DOHH2 (cell line): ENCODE measurements at regions not wholly inside any gene's neighbourhood (a gene's known extent, or its start where the extent isn't known, plus 50 kb on each side); places are given as distances from the start of the nearest gene placed in this dataset.

Experiments
- H3F3A ChIP-seq: fragments of 200-600 bp; sonication (generic), shearing (Covaris generic); 2 replicates; pipeline ENCODE4 v1.6.0; 2016; ENCODE audit warnings: antibody characterized with exemption, mild to moderate bottlenecking; ENCODE audit not compliant: control insufficient read depth, insufficient read depth
- H3K27ac ChIP-seq: fragments of 200-600 bp; sonication (generic); 2 replicates; pipeline ENCODE4 v1.5.1; 2014; ENCODE audit warnings: low read depth, mild to moderate bottlenecking, low read length, moderate library complexity
- H3K27me3 ChIP-seq: fragments of 200-600 bp; sonication (generic); 2 replicates; pipeline ENCODE4 v1.6.1; 2014; ENCODE audit warnings: mild to moderate bottlenecking, low read length, mixed read lengths; ENCODE audit not compliant: control insufficient read depth
- H3K36me3 ChIP-seq: fragments of 200-600 bp; sonication (generic); 2 replicates; pipeline ENCODE4 v1.6.1; 2014; ENCODE audit warnings: mild to moderate bottlenecking, low read length, moderate library complexity, mixed read lengths; ENCODE audit not compliant: control insufficient read depth
- H3K4me1 ChIP-seq: fragments of 200-600 bp; sonication (generic); 2 replicates; pipeline ENCODE4 v1.6.1; 2014; ENCODE audit warnings: mild to moderate bottlenecking, low read length, mixed read lengths; ENCODE audit not compliant: control insufficient read depth
- H3K4me2 ChIP-seq: fragments of 200-600 bp; sonication (generic); 2 replicates; pipeline ENCODE4 v1.6.0; 2014; ENCODE audit warnings: mild to moderate bottlenecking, low read length, moderate library complexity
- H3K4me3 ChIP-seq: fragments of 200-600 bp; sonication (generic); 2 replicates; pipeline ENCODE4 v1.5.1; 2014; ENCODE audit warnings: mild to moderate bottlenecking, low read length, mixed read lengths
- H3K79me2 ChIP-seq: fragments of 200-600 bp; sonication (generic); 2 replicates; pipeline ENCODE4 v1.6.1; 2014; ENCODE audit warnings: mild to moderate bottlenecking, low read length, mixed read lengths; ENCODE audit not compliant: control insufficient read depth
- H3K9me2 ChIP-seq: fragments of 200-600 bp; sonication (generic); replicated peaks from 2 replicates; pipeline ENCODE4 v1.6.1; 2014; ENCODE audit warnings: mild to moderate bottlenecking, low read length, mixed read lengths; ENCODE audit not compliant: control insufficient read depth
- H3K9me3 ChIP-seq: fragments of 200-600 bp; sonication (generic); 2 replicates; pipeline ENCODE4 v1.6.1; 2014; ENCODE audit warnings: antibody characterized with exemption, low read length, mixed read lengths; ENCODE audit not compliant: control insufficient read depth, insufficient read depth
- H4K20me1 ChIP-seq: fragments of 200-600 bp; sonication (generic); 2 replicates; pipeline ENCODE4 v1.6.0; 2014; ENCODE audit warnings: low read depth, mild to moderate bottlenecking, antibody characterized with exemption, low read length, moderate library complexity; ENCODE audit not compliant: control insufficient read depth, insufficient read depth
- CTCF ChIP-seq: fragments of 200-600 bp; sonication (generic); IDR thresholded peaks from one replicate; pipeline ENCODE4 v1.5.1; 2014; ENCODE audit warnings: antibody characterized with exemption, mild to moderate bottlenecking, low read depth, low read length; ENCODE audit not compliant: poor library complexity, severe bottlenecking
- EZH2phosphoT487 ChIP-seq: fragments of 200-600 bp; sonication (generic); IDR thresholded peaks from 2 replicates; pipeline ENCODE4 v1.6.1; 2017; ENCODE audit warnings: borderline replicate concordance, mild to moderate bottlenecking, antibody characterized with exemption, low read length, moderate library complexity, mixed read lengths

GRCh38 chr2:39999864-40000263 lies 220.8 kb upstream of the THUMPD2 start:
- Histone ChIP-seq H3K9me2 (no peaks in the 10 kb centered on the region), H3K36me3 (no peaks in the 10 kb centered on the region), H3K79me2 (no peaks in the 10 kb centered on the region), H4K20me1 (no peaks in the 10 kb centered on the region), H3K9me3 (no peaks in the 10 kb centered on the region), H3F3A (no peaks in the 10 kb centered on the region), H3K27me3 (no peaks in the 10 kb centered on the region), H3K4me1 (no peaks in the 10 kb centered on the region), H3K4me2 (no peak overlapping the region), H3K27ac (no peak overlapping the region), H3K4me3 (no peak overlapping the region)
- TF ChIP-seq EZH2phosphoT487 (no peak), CTCF (no peak)

- H3K36me3 ChIP-seq = no peaks in the 10 kb centered on the region
- no peaks in the 10 kb centered on the region for H3K27me3 ChIP-seq
- no peaks in the 10 kb centered on the region for H3K79me2 ChIP-seq
- TF ChIP-seq EZH2phosphoT487 = no peak
- TF ChIP-seq CTCF = no peak
- H3K4me1 ChIP-seq = no peaks in the 10 kb centered on the region
- no peaks in the 10 kb centered on the region for H4K20me1 ChIP-seq
- H3K4me2 ChIP-seq = no peak overlapping the region
- H3F3A ChIP-seq = no peaks in the 10 kb centered on the region
- no peaks in the 10 kb centered on the region for H3K9me2 ChIP-seq
- no peaks in the 10 kb centered on the region for H3K9me3 ChIP-seq
- no peak overlapping the region for H3K27ac ChIP-seq
- no peak overlapping the region for H3K4me3 ChIP-seq
These were observed 219.6 kb upstream of the THUMPD2 start for GRCh38 chr2:39998617-39999016.

- no peaks in the 10 kb centered on the region for H3K36me3 ChIP-seq
- TF ChIP-seq EZH2phosphoT487 (no peak), CTCF (no peak)
- no peaks in the 10 kb centered on the region for H3K9me3 ChIP-seq
- H3K27me3 ChIP-seq = no peaks in the 10 kb centered on the region
- no peak overlapping the region for H3K4me2 ChIP-seq
- no peaks in the 10 kb centered on the region for H3F3A ChIP-seq
- no peaks in the 10 kb centered on the region for H4K20me1 ChIP-seq
- H3K4me3 ChIP-seq = no peak overlapping the region
- no peaks in the 10 kb centered on the region for H3K79me2 ChIP-seq
- no peaks in the 10 kb centered on the region for H3K9me2 ChIP-seq
- no peak overlapping the region for H3K27ac ChIP-seq
- no peaks in the 10 kb centered on the region for H3K4me1 ChIP-seq
These were observed 217.6 kb upstream of the THUMPD2 start for GRCh38 chr2:39996653-39997080.
